HL-60 (cell line): ENCODE measurements at regions not wholly inside any gene's neighbourhood (a gene's known extent, or its start where the extent isn't known, plus 50 kb on each side); places are given as distances from the start of the nearest gene placed in this dataset.

Experiments used
- POLR2AphosphoS5 ChIP-seq: IDR thresholded peaks from 2 replicates; pipeline ENCODE4 v1.6.1; 2012; ENCODE audit warnings: low read depth
- TF ChIP-seq, protein P1 (sequence below): IDR thresholded peaks from one replicate; pipeline ENCODE4 v1.5.1; 2011; ENCODE audit warnings: low read length, control low read depth, inconsistent platforms; ENCODE audit not compliant: insufficient read depth
- TF ChIP-seq, protein P2 (sequence below): IDR thresholded peaks from 2 replicates; pipeline ENCODE4 v1.6.1; 2012; ENCODE audit warnings: low read depth; ENCODE audit not compliant: insufficient replicate concordance

DNA sequence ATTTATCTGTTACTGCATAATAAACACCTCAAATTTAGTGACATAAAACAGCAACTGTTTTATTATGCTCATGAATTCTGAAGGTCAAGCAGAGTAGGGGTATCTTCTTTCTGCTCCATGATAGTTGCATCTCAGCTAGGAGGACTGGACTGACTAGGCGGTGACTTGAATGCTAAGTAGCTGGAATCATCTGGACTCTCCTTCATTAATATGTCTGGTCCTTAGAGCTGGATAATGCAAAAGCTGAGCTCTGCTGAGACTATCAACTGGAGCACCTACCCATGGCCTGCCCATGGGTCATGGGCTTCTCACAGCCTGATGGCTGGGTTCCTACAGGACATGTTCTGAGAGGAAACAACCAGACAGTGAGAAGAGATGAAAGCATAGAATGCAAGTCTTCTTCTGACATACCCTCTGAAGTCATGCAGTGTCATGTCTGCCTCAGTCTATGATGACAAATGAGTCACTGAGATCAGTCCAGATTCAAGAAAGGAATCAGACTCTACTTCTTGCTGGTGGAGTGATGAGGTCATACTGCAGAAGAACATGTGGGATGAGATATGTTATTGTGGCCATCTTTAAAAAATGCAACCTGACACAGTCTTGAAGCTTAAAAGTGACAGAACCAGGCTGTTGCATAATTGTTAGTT is 174.2 kb upstream of the OSR1 start:
- TF ChIP-seq POLR2AphosphoS5 = no peak
- TF ChIP-seq, protein P1, sequence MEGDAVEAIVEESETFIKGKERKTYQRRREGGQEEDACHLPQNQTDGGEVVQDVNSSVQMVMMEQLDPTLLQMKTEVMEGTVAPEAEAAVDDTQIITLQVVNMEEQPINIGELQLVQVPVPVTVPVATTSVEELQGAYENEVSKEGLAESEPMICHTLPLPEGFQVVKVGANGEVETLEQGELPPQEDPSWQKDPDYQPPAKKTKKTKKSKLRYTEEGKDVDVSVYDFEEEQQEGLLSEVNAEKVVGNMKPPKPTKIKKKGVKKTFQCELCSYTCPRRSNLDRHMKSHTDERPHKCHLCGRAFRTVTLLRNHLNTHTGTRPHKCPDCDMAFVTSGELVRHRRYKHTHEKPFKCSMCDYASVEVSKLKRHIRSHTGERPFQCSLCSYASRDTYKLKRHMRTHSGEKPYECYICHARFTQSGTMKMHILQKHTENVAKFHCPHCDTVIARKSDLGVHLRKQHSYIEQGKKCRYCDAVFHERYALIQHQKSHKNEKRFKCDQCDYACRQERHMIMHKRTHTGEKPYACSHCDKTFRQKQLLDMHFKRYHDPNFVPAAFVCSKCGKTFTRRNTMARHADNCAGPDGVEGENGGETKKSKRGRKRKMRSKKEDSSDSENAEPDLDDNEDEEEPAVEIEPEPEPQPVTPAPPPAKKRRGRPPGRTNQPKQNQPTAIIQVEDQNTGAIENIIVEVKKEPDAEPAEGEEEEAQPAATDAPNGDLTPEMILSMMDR = no peak
- TF ChIP-seq, protein P2, sequence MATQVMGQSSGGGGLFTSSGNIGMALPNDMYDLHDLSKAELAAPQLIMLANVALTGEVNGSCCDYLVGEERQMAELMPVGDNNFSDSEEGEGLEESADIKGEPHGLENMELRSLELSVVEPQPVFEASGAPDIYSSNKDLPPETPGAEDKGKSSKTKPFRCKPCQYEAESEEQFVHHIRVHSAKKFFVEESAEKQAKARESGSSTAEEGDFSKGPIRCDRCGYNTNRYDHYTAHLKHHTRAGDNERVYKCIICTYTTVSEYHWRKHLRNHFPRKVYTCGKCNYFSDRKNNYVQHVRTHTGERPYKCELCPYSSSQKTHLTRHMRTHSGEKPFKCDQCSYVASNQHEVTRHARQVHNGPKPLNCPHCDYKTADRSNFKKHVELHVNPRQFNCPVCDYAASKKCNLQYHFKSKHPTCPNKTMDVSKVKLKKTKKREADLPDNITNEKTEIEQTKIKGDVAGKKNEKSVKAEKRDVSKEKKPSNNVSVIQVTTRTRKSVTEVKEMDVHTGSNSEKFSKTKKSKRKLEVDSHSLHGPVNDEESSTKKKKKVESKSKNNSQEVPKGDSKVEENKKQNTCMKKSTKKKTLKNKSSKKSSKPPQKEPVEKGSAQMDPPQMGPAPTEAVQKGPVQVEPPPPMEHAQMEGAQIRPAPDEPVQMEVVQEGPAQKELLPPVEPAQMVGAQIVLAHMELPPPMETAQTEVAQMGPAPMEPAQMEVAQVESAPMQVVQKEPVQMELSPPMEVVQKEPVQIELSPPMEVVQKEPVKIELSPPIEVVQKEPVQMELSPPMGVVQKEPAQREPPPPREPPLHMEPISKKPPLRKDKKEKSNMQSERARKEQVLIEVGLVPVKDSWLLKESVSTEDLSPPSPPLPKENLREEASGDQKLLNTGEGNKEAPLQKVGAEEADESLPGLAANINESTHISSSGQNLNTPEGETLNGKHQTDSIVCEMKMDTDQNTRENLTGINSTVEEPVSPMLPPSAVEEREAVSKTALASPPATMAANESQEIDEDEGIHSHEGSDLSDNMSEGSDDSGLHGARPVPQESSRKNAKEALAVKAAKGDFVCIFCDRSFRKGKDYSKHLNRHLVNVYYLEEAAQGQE = no peak
